Fibroblast of pulmonary artery (primary cell): ENCODE measurements at regions not wholly inside any gene's neighbourhood (a gene's known extent, or its start where the extent isn't known, plus 50 kb on each side); places are given as distances from the start of the nearest gene placed in this dataset.

Experiments used
- DNase-seq: peaks from one replicate; pipeline ENCODE4 v3.0.0-alpha.2; 2010; ENCODE audit warnings: low read depth
- H3K4me3 ChIP-seq: replicated peaks from 2 replicates; pipeline ENCODE4 v1.5.1; 2011; ENCODE audit warnings: low read depth, mild to moderate bottlenecking, control low read depth, low read length, moderate library complexity
- TF ChIP-seq, protein P1 (sequence below): IDR thresholded peaks from 2 replicates; pipeline ENCODE4 v1.5.1; 2011; ENCODE audit warnings: mild to moderate bottlenecking, control low read depth, low read length, inconsistent platforms; ENCODE audit errors: missing control alignments

DNA sequence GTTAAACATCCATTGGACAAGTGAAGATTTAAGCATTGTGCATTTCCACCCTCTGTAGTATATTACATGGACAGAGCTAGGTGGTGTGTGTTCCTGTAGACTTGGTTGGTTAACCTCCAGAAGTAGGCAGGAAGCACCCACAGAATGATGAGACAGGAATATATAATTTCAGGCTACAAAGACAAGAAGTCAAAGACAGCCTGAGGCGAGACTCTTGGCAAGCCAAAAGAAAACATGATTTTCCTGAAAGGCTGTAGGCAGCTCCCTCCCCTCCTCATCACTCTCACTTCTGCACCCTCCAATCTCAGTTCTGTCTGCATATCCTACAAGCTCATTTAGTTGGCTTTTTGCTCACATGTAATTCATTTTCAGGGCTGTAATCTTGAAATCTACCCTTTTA, 110.0 kb upstream of the SLC35B3 start:
- TF ChIP-seq, protein P1, sequence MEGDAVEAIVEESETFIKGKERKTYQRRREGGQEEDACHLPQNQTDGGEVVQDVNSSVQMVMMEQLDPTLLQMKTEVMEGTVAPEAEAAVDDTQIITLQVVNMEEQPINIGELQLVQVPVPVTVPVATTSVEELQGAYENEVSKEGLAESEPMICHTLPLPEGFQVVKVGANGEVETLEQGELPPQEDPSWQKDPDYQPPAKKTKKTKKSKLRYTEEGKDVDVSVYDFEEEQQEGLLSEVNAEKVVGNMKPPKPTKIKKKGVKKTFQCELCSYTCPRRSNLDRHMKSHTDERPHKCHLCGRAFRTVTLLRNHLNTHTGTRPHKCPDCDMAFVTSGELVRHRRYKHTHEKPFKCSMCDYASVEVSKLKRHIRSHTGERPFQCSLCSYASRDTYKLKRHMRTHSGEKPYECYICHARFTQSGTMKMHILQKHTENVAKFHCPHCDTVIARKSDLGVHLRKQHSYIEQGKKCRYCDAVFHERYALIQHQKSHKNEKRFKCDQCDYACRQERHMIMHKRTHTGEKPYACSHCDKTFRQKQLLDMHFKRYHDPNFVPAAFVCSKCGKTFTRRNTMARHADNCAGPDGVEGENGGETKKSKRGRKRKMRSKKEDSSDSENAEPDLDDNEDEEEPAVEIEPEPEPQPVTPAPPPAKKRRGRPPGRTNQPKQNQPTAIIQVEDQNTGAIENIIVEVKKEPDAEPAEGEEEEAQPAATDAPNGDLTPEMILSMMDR = no peak
- DNase-seq = no peak
- H3K4me3 ChIP-seq = no peak overlapping the region

DNA sequence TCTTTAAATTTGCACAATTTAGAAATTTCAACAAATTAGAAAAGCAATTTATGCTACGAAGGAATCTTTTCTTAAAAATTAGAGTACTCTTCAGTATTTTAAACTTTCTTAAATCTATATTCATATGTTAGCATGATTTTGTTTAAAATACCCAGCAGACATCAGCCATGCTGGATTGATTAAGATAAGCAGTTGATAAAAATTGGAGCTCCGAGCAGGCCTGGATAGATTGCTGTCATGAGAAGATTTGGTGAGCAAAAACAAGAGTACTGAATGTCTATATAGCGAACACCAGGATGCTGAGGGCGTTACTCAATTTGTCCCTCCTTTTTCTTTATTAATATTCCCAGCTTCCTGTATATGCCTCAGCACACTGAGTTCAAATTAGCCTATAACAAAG, 108.4 kb upstream of the SLC35B3 start:
- no peak for DNase-seq
- no peak overlapping the region for H3K4me3 ChIP-seq
- TF ChIP-seq, protein P1 = no peak

DNA sequence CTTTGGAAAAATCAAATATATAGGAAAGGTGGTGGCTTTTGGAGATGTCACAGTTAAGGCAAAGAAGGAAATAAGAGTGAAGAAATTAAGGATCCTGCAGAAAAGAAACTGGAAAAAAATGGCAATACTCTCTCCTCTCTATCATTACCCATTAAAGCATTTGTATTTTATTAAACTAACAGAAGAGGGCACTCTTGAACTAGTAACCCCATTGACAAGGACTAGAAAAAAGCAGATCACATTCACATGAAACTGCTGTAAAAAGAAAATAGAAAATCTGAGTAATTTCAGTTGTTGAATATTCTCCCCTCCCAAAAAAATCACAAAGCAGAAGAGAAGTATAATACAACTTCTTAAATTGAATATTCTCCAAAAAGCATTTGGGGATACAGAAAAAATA, 104.1 kb upstream of the SLC35B3 start:
- TF ChIP-seq, protein P1 = no peak
- peak; percentile 15 for DNase-seq
- H3K4me3 ChIP-seq = no peak overlapping the region

DNA sequence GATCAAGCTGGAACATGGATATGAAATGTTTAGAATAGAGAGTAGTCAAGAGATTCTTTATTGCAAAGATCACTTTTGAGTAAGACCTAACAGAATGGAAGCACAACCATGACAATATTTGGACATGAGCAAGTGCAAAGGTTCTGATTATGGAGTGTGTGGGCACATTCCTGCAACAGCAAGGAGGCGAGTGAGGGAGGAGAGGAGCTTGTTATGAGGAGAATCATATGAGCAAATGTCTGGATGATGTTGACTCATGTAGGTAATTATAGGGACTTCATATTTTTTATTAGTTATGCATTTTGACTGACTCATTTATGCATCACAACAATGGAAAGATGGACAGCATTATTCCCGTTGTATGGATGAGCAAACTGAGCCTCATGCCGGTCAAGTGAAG, 100.8 kb upstream of the SLC35B3 start:
- no peak for DNase-seq
- H3K4me3 ChIP-seq = no peak overlapping the region
- TF ChIP-seq, protein P1 = no peak

DNA sequence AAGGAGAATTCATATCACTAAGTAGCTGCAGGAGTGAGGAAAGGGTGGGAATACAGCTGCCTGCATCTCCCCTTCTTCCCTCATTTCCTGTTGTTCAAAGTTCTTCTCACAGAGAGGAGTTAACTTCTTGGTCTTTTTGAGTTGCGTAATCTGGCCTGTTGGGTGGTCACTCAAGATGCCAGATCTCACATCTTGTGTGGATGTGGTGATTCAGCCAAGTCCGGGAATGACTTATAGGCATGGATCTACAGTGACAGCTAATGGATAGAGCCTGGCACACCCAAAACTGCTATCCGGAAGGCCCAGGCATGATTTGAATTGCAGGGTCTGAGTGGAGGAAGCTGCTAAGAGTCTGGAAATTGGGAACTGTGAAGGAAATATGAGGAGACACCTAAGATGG, 100.2 kb upstream of the SLC35B3 start:
- H3K4me3 ChIP-seq = no peak overlapping the region
- peak; percentile 8 for DNase-seq
- TF ChIP-seq, protein P1 = no peak

DNA sequence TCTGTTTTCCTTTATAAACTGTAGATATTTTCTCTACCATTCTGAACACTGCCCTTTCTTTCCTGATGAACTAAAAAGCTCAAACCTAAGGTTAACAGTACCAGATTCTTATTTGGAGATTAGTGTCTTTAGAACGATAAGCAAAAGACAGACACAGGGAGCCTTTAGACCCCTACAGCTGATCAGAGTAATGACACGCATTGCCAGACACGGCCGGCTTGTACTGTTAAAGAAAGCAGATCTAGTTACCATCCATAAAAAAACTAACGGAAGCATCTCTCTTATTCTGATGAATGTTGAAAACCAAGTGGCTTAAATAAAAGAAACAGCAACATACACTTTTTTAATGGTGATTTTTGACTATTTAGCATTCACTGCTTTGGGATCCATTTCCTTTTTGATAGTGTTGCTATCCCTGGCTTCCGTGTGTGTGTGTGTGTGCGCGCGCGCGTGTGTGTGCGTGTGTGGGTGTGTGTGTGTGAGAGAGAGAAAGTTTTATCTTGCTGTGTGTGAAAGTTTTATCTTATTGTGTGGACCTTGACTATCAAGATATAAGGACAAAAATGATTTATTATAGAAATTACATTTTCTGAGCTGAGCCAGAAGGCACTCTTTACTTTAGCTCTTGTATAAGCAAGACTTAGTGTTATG, 95.6 kb upstream of the SLC35B3 start:
- TF ChIP-seq, protein P1 = no peak
- no peak overlapping the region for H3K4me3 ChIP-seq
- DNase-seq = peak; percentile 4

DNA sequence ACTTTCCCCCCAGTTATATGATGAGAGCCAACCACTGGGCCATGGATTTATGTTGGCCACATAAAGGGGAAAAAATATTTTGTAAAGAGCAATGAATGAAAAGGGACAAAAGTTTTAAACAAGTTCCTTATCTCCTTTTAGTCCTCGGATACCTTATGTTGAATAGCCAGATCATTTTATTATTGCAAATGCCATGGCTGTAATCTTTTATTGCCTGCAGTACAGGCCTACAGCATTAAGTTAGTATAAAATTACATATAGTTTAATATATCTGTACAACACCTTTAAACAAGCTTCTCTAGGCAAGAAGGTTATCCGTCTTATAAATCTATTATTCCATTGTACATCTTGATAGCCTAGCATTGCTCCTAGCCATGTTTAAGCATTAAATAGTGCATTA, 93.9 kb upstream of the SLC35B3 start:
- DNase-seq = no peak
- TF ChIP-seq, protein P1 = no peak
- no peak overlapping the region for H3K4me3 ChIP-seq
